GM12865 (cell line): ENCODE measurements at regions not wholly inside any gene's neighbourhood (a gene's known extent, or its start where the extent isn't known, plus 50 kb on each side); places are given as distances from the start of the nearest gene placed in this dataset.
A peak's percentile ranks its signal among the peaks of the same experiment; 100 is the strongest.

ENCODE experiments used
- DNase-seq: peaks from one replicate; pipeline ENCODE4 v3.0.0; 2010; ENCODE audit warnings: low read depth
- H3K4me3 ChIP-seq: 2 replicates; pipeline ENCODE4 v1.5.1; 2011; ENCODE audit warnings: mild to moderate bottlenecking, low read depth, low read length, control low read depth
- TF ChIP-seq, protein P1 (sequence below): IDR thresholded peaks from 2 replicates; pipeline ENCODE4 v1.5.1; 2011; ENCODE audit warnings: low read length, control low read depth, low read depth, inconsistent platforms; ENCODE audit not compliant: insufficient read depth; ENCODE audit errors: missing control alignments

DNA sequence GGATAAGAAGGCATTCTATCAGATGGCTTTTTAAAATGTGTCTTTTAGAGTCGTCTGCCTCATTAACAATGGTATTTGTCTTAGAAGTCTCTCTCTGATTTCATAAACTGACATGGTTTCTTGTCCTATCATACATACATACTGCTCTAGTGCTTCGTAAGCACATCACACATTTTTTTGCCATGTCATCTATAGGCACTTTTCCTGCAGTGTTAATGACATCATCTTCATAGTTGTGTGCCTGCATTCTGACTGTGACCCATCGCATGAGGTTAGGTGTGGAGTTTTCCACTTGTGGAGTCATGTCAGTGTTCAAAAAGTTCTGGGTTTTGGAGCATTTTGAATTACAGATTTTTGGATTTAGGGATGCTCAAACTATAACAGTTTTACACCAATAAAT lies 361.6 kb upstream of the SPOCK3 start:
- DNase-seq = no peak
- TF ChIP-seq, protein P1, sequence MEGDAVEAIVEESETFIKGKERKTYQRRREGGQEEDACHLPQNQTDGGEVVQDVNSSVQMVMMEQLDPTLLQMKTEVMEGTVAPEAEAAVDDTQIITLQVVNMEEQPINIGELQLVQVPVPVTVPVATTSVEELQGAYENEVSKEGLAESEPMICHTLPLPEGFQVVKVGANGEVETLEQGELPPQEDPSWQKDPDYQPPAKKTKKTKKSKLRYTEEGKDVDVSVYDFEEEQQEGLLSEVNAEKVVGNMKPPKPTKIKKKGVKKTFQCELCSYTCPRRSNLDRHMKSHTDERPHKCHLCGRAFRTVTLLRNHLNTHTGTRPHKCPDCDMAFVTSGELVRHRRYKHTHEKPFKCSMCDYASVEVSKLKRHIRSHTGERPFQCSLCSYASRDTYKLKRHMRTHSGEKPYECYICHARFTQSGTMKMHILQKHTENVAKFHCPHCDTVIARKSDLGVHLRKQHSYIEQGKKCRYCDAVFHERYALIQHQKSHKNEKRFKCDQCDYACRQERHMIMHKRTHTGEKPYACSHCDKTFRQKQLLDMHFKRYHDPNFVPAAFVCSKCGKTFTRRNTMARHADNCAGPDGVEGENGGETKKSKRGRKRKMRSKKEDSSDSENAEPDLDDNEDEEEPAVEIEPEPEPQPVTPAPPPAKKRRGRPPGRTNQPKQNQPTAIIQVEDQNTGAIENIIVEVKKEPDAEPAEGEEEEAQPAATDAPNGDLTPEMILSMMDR = no peak
- H3K4me3 ChIP-seq = no peak overlapping the region

DNA sequence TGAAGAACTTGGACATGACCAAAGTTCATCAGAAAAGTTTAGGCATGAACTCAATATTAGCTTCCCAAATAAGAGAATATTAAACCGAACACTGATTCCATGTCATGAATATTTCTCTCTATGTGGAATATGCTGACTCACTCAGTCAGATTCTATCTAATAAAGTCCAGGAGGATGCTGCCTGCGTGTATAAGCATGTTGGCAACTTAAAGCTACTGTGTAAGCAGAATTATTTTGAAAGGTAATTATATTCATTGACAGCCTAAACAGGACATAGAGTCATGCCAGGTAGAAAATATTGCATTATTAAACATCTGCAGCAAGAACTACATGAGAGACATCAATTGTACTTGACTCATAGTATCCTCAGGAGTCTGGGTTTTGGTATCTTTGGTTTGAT lies 367.9 kb upstream of the SPOCK3 start:
- no peak overlapping the region for H3K4me3 ChIP-seq
- DNase-seq = no peak
- TF ChIP-seq, protein P1 = no peak

DNA sequence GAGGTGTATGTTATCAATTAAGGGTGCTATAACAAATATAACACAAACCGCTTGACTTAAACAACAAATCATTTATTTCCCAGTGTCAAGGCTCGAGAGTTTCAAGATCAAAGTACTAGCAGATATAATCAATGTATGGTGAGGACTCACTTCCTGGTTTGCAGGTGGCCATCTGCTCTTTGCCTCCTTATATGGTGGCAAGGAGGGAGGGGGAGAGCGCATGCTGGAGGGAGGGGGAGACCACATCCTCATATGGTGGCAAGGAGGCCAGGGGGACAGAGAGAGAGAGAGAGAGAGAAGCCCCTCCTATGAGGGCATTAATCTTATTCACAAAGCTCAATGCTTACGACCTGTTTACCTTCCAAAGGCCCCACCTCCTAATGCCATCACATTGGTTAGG lies 372.3 kb upstream of the SPOCK3 start:
- TF ChIP-seq, protein P1 = no peak
- DNase-seq = no peak
- no peak overlapping the region for H3K4me3 ChIP-seq

DNA sequence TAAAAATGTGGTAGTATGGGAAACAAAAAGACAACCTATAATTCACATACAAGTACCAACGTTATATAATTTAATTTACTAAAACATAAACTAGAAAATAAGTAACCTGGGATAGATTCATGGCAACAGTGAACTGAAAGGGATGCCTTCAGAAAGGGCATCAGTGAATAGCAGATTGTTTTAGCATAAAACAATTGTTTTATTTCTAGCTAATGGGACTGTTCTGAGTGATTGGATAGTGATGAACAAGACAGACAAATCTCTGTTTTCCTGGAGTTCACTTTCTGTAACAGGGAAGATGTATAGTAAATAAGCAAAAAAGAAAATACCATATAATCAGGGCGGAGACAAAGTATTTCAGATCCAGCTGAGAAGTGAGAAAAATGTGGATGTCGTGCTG lies 379.1 kb upstream of the SPOCK3 start:
- TF ChIP-seq, protein P1 = no peak
- H3K4me3 ChIP-seq = no peak overlapping the region
- no peak for DNase-seq

DNA sequence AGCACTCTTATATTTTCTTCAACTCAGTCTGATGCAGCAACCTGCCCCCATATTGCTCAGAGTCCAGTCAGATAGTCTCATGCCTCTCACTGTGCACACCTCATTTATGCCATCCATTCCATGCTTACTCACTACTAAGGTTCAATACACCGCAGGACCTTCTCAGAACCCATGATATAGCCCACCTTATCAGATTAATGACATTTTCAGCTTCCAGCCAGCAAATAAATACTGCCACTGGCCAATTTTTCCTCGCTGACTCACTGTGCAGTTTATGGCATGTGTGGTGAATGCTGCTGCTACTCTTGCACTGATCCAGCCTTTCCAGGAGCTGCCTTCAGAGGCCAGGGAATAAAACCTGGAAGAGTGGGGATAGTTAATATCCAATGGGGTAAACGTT lies 380.6 kb upstream of the SPOCK3 start:
- no peak overlapping the region for H3K4me3 ChIP-seq
- TF ChIP-seq, protein P1 = no peak
- DNase-seq = no peak

DNA sequence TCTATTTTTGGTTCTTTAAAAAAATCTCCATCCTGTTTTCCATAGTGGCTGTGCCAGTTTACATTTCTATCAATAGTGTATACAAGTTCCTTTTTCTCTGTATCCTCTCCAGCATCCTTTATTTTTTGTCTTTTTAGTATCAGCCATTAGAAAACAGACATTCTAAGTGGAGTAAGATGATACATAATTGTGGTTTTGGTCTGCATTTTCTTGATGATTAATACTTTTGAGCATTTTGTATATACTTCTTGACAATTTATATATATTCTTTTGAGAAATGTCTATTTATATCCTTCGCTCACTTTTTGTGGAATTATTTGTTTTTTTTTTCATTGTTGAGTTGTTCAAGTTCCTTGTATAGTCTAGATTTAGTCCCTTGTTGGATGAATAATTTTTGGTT lies 382.2 kb upstream of the SPOCK3 start:
- TF ChIP-seq, protein P1 = no peak
- DNase-seq = no peak
- H3K4me3 ChIP-seq = no peak overlapping the region

DNA sequence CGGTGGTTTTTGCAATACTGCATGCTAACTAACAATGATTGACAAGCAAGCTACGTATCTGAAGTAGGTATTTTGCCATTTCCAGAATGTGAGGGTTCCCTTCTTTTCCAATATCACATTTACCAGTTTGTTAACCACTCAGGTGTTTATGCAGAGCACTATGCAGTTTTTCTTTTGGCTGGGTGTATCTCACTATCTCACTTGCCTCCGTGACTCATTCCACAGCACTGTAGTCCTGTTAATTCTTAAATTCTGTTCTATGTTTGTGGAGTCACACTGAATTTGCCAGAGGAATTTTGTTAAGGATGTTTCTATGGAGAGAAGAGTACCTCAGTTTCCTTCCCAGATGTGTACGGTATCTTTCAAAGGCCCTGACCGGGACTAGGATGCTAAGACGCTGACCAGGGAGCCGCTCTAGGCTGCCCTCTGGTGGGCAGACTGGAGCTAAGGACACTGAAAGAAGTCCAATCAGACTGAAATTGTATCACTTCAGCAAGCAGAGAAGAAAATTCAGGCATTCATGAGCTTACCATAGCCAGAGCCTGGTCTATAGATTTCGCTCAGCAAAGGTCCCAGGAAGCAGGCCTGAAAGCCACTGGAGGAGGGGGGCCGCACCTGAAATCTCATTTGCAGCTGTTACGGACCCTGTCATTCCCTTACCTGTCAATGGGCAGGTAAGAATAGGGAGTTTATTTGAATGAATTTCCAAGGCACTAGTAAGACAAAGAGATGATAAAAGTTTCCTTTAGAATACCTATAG lies 388.4 kb upstream of the SPOCK3 start:
- H3K4me3 ChIP-seq = no peak overlapping the region
- peak; percentile 68 for DNase-seq
- TF ChIP-seq, protein P1 = peak; percentile 88
